Tibial nerve (tissue), 4 donors: ENCODE measurements at regions not wholly inside any gene's neighbourhood (a gene's known extent, or its start where the extent isn't known, plus 50 kb on each side); places are given as distances from the start of the nearest gene placed in this dataset.

Source experiments
- CTCF ChIP-seq, 5 experiments: fragments of 200-600 bp in 3 of 5; fragments of 450-650 bp in 2 of 5; sonication (generic) in 3 of 5; IDR thresholded peaks; one replicate each; pipeline ENCODE4 v1.5.1; 2016 to 2019; ENCODE audit warnings: antibody characterized with exemption in 5 of 5, mild to moderate bottlenecking in 3 of 5, moderate library complexity in 2 of 5
- EP300 ChIP-seq, 2 donors: sonication (generic); formaldehyde crosslinking; IDR thresholded peaks; one replicate each; pipeline ENCODE4 v1.6.1; 2017; ENCODE audit warnings: antibody characterized with exemption in 2 of 2, mild to moderate bottlenecking in 1 of 2

GRCh38 chr11:24373516-24373915 lies 123.3 kb upstream of the LUZP2 start:
- TF ChIP-seq EP300 (IDR thresholded peaks at IDR 0.05) (no peak), CTCF (IDR thresholded peaks at IDR 0.05) (no peak)
